GM12878 (cell line): ENCODE measurements at regions not wholly inside any gene's neighbourhood (a gene's known extent, or its start where the extent isn't known, plus 50 kb on each side); places are given as distances from the start of the nearest gene placed in this dataset.

Experiments used
- ATAC-seq: fragments of 200-7000 bp; cut with Tn5 transposase; 3 replicates; pipeline ENCODE4 v1.9.1; 2020; ENCODE audit warnings: mild to moderate bottlenecking, moderate library complexity
- BruUV-seq: library from RNA; stranded (reverse); fragments of 400-500 nt; replicated peaks from 2 replicates; lab custom pipeline; 2021; lab: Mats Ljungman, UMichigan
- CTCF ChIA-PET: fragments of 300-600 bp; sonication (Branson Sonifier 250); formaldehyde crosslinking; extraction: SDS; loops from one replicate; lab custom pipeline; 2021; ENCODE audit warnings: inconsistent platforms; lab: Yijun Ruan, JAX
- POLR2A ChIA-PET: fragments of 350-600 bp; formaldehyde crosslinking; extraction: SDS; loops from one replicate; lab custom pipeline; 2021; ENCODE audit warnings: inconsistent platforms; lab: Charles Lee
- RAD21 ChIA-PET: fragments of 300-600 bp; sonication (Branson Sonifier 250); formaldehyde crosslinking; loops from one replicate; lab custom pipeline; 2023; ENCODE audit warnings: antibody characterized with exemption; ENCODE audit not compliant: unreplicated experiment; lab: Charles Lee
- SMC1A ChIA-PET: fragments of 300-600 bp; sonication (Branson Sonifier 250); formaldehyde crosslinking; loops from one replicate; lab custom pipeline; 2023; ENCODE audit not compliant: unreplicated experiment, uncharacterized antibody; lab: Charles Lee
- DNase-seq: peaks from one replicate; pipeline ENCODE4 v3.0.0-alpha.2; 2011; ENCODE audit warnings: low read depth, low spot score
- FAIRE-seq: peaks from 3 replicates; lab custom pipeline; 2011; peaks lifted over from hg19 to GRCh38; lab: Jason Lieb, UNC
- H2AFZ ChIP-seq: 2 replicates; pipeline ENCODE4 v1.6.0; 2011; ENCODE audit warnings: low read depth, low read length, control low read depth; ENCODE audit not compliant: control insufficient read depth
- H3K27ac ChIP-seq: 2 replicates; pipeline ENCODE4 v1.5.1; 2011; ENCODE audit warnings: control low read depth; ENCODE audit not compliant: control insufficient read depth, insufficient read depth
- H3K27me3 ChIP-seq, 2 experiments: replicated peaks in 1 of 2; 2 replicates each; pipeline versions ENCODE4 v1.6.0 to v1.6.1; 2011; ENCODE audit warnings: low read length in 1 of 2; ENCODE audit not compliant: control insufficient read depth in 2 of 2, insufficient read depth in 2 of 2
- H3K36me3 ChIP-seq, 2 experiments: 2 replicates each; pipeline ENCODE4 v1.5.1; 2011; ENCODE audit warnings: low read length in 1 of 2; ENCODE audit not compliant: control insufficient read depth in 2 of 2, insufficient read depth in 2 of 2
- H3K4me1 ChIP-seq: 2 replicates; pipeline ENCODE4 v1.6.1; 2011; ENCODE audit warnings: mild to moderate bottlenecking, low read length, moderate library complexity, mixed read lengths; ENCODE audit not compliant: control insufficient read depth, insufficient read depth
- H3K4me2 ChIP-seq: 2 replicates; pipeline ENCODE4 v1.6.0; 2011; ENCODE audit warnings: control low read depth; ENCODE audit not compliant: control insufficient read depth, insufficient read depth
- H3K4me3 ChIP-seq: fragments of 200-600 bp; sonication (generic); 2 replicates; pipeline ENCODE4 v1.5.1; 2016
- H3K79me2 ChIP-seq: 2 replicates; pipeline ENCODE4 v1.6.0; 2011; ENCODE audit warnings: low read length; ENCODE audit not compliant: control insufficient read depth, insufficient read depth
- H3K9ac ChIP-seq: 2 replicates; pipeline ENCODE4 v1.8.0; 2011; ENCODE audit warnings: low read length, control low read depth, mixed read lengths; ENCODE audit not compliant: control insufficient read depth, insufficient read depth
- H3K9me3 ChIP-seq: replicated peaks from 3 replicates; pipeline ENCODE4 v1.5.1; 2011; ENCODE audit warnings: mild to moderate bottlenecking, low read length; ENCODE audit not compliant: control insufficient read depth, insufficient read depth
- H4K20me1 ChIP-seq: 2 replicates; pipeline ENCODE4 v1.6.0; 2011; ENCODE audit not compliant: control insufficient read depth, insufficient read depth
- BACH1 ChIP-seq: fragments of 450-650 bp; IDR thresholded peaks from 2 replicates; pipeline ENCODE4 v1.6.1; 2017; ENCODE audit warnings: mild to moderate bottlenecking, borderline replicate concordance
- BCL11A ChIP-seq: IDR thresholded peaks from 2 replicates; pipeline ENCODE4 v1.6.1; 2011; ENCODE audit warnings: low read depth, low read length
- CHD1 ChIP-seq: IDR thresholded peaks from 2 replicates; pipeline ENCODE4 v1.6.1; 2012; ENCODE audit warnings: low read depth, low read length, improper control_type of control experiment
- DPF2 ChIP-seq: fragments of 450-650 bp; IDR thresholded peaks from 2 replicates; pipeline ENCODE4 v1.6.1; 2017; ENCODE audit warnings: mild to moderate bottlenecking
- EGR1 ChIP-seq, 2 experiments: IDR thresholded peaks; 1 replicate in 1 of 2; 2 replicates in 1 of 2; pipeline ENCODE4 v1.6.1; 2011 to 2012; ENCODE audit warnings: low read depth in 2 of 2, low read length in 2 of 2, borderline replicate concordance in 1 of 2, mild to moderate bottlenecking in 1 of 2, moderate library complexity in 1 of 2
- HCFC1 ChIP-seq: fragments of 150-350 bp; IDR thresholded peaks from 2 replicates; pipeline ENCODE4 v1.6.1; 2014; ENCODE audit warnings: low read length
- HDAC2 ChIP-seq: fragments of 200-600 bp; sonication (generic); IDR thresholded peaks from 2 replicates; pipeline ENCODE4 v1.6.1; 2017
- JUND ChIP-seq: IDR thresholded peaks from 2 replicates; pipeline ENCODE4 v1.6.1; 2012; ENCODE audit warnings: low read depth, mild to moderate bottlenecking, low read length, improper control_type of control experiment, moderate library complexity
- KLF5 ChIP-seq: fragments of 450-650 bp; IDR thresholded peaks from 2 replicates; pipeline ENCODE4 v1.6.1; 2014; ENCODE audit warnings: mild to moderate bottlenecking; ENCODE audit not compliant: partially characterized antibody
- MTA3 ChIP-seq: IDR thresholded peaks from 2 replicates; pipeline ENCODE4 v1.6.1; 2012; ENCODE audit warnings: low read length, inconsistent platforms, borderline replicate concordance
- POLR2AphosphoS2 ChIP-seq: IDR thresholded peaks from 2 replicates; pipeline ENCODE4 v1.6.1; 2011; ENCODE audit warnings: low read depth, mild to moderate bottlenecking, low read length, improper control_type of control experiment, moderate library complexity
- SRF ChIP-seq, 2 experiments: IDR thresholded peaks; 2 replicates each; pipeline ENCODE4 v1.6.1; 2011; ENCODE audit warnings: low read depth in 2 of 2, low read length in 2 of 2, mild to moderate bottlenecking in 1 of 2, moderate library complexity in 1 of 2
- WGBS: methylation state at CpG from one replicate; pipeline ENCODE4 v1.1.6; 2016; ENCODE audit warnings: low lambda C conversion rate; ENCODE audit not compliant: insufficient replicate concordance, insufficient coverage; ENCODE audit errors: missing lambda C conversion rate; 5-methylcytosine and 5-hydroxymethylcytosine counted together
- in situ Hi-C: fragments of 300-500 bp; cut with MboI; formaldehyde crosslinking; loops from 9 replicates; pipeline ENCODE4 v1.14.3; 2018; ENCODE audit warnings: mixed read lengths
- intact Hi-C: fragments of 100-400 bp; cut with micrococcal nuclease; formaldehyde crosslinking; loops from one replicate; pipeline ENCODE4 v1.14.2; 2022; ENCODE audit not compliant: unreplicated experiment
- TF ChIP-seq, protein P1 (sequence below): fragments of 450-650 bp; conservative IDR thresholded peaks from 2 replicates; pipeline ENCODE4 v1.6.1; 2017; ENCODE audit warnings: mild to moderate bottlenecking, moderate library complexity
- TF ChIP-seq, protein P2 (sequence below): fragments of 450-650 bp; IDR thresholded peaks from 2 replicates; pipeline ENCODE4 v1.6.1; 2017; ENCODE audit warnings: mild to moderate bottlenecking, moderate library complexity
- TF ChIP-seq, protein P3 (sequence below): fragments of 450-650 bp; formaldehyde crosslinking; IDR thresholded peaks from 2 replicates; pipeline ENCODE4 v1.4.0; 2020; ENCODE audit warnings: mild to moderate bottlenecking, moderate library complexity

DNA sequence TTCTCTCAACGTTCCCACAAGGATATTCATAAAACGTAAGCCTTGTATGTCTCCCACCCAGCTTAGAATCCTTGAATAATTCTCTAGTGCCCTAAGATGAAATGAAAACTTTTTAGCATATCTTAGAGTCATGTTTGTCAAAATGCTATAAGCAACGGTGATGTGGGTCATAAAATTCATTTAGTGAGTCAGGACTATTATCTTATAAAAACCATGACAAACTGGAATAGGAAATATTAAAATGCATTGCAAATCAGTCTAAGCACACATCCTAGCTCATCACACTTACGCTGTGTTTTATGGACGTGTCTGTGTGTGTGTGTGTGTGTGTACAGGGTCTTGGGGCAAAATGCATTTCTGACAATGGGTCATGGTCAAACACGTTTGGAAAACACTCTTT lies 119.9 kb upstream of the ST6GAL2 start:
- WGBS, result 11% methylated on average over 6 of the region's 6 CpGs
- no peak for ATAC-seq
- RAD21 ChIA-PET, result interaction anchor here (0.6 kb wide), 1 partner anchor 146 kb away, joined by 4 read pairs; no protein-coding TSS in a partner anchor
- no peak for TF ChIP-seq DPF2
- TF ChIP-seq POLR2AphosphoS2, result no peak
- TF ChIP-seq, protein P1, sequence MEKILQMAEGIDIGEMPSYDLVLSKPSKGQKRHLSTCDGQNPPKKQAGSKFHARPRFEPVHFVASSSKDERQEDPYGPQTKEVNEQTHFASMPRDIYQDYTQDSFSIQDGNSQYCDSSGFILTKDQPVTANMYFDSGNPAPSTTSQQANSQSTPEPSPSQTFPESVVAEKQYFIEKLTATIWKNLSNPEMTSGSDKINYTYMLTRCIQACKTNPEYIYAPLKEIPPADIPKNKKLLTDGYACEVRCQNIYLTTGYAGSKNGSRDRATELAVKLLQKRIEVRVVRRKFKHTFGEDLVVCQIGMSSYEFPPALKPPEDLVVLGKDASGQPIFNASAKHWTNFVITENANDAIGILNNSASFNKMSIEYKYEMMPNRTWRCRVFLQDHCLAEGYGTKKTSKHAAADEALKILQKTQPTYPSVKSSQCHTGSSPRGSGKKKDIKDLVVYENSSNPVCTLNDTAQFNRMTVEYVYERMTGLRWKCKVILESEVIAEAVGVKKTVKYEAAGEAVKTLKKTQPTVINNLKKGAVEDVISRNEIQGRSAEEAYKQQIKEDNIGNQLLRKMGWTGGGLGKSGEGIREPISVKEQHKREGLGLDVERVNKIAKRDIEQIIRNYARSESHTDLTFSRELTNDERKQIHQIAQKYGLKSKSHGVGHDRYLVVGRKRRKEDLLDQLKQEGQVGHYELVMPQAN, result no peak
- TF ChIP-seq KLF5, result no peak
- no peak for TF ChIP-seq HCFC1
- TF ChIP-seq MTA3, result no peak
- TF ChIP-seq EGR1 (IDR thresholded peaks at IDR 0.05; ENCODE audit: borderline replicate concordance in 1 of 2, low read depth in 2 of 2, low read length in 2 of 2), result no peak
- TF ChIP-seq, protein P2, sequence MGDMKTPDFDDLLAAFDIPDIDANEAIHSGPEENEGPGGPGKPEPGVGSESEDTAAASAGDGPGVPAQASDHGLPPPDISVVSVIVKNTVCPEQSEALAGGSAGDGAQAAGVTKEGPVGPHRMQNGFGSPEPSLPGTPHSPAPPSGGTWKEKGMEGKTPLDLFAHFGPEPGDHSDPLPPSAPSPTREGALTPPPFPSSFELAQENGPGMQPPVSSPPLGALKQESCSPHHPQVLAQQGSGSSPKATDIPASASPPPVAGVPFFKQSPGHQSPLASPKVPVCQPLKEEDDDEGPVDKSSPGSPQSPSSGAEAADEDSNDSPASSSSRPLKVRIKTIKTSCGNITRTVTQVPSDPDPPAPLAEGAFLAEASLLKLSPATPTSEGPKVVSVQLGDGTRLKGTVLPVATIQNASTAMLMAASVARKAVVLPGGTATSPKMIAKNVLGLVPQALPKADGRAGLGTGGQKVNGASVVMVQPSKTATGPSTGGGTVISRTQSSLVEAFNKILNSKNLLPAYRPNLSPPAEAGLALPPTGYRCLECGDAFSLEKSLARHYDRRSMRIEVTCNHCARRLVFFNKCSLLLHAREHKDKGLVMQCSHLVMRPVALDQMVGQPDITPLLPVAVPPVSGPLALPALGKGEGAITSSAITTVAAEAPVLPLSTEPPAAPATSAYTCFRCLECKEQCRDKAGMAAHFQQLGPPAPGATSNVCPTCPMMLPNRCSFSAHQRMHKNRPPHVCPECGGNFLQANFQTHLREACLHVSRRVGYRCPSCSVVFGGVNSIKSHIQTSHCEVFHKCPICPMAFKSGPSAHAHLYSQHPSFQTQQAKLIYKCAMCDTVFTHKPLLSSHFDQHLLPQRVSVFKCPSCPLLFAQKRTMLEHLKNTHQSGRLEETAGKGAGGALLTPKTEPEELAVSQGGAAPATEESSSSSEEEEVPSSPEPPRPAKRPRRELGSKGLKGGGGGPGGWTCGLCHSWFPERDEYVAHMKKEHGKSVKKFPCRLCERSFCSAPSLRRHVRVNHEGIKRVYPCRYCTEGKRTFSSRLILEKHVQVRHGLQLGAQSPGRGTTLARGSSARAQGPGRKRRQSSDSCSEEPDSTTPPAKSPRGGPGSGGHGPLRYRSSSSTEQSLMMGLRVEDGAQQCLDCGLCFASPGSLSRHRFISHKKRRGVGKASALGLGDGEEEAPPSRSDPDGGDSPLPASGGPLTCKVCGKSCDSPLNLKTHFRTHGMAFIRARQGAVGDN, result no peak
- TF ChIP-seq, protein P3, sequence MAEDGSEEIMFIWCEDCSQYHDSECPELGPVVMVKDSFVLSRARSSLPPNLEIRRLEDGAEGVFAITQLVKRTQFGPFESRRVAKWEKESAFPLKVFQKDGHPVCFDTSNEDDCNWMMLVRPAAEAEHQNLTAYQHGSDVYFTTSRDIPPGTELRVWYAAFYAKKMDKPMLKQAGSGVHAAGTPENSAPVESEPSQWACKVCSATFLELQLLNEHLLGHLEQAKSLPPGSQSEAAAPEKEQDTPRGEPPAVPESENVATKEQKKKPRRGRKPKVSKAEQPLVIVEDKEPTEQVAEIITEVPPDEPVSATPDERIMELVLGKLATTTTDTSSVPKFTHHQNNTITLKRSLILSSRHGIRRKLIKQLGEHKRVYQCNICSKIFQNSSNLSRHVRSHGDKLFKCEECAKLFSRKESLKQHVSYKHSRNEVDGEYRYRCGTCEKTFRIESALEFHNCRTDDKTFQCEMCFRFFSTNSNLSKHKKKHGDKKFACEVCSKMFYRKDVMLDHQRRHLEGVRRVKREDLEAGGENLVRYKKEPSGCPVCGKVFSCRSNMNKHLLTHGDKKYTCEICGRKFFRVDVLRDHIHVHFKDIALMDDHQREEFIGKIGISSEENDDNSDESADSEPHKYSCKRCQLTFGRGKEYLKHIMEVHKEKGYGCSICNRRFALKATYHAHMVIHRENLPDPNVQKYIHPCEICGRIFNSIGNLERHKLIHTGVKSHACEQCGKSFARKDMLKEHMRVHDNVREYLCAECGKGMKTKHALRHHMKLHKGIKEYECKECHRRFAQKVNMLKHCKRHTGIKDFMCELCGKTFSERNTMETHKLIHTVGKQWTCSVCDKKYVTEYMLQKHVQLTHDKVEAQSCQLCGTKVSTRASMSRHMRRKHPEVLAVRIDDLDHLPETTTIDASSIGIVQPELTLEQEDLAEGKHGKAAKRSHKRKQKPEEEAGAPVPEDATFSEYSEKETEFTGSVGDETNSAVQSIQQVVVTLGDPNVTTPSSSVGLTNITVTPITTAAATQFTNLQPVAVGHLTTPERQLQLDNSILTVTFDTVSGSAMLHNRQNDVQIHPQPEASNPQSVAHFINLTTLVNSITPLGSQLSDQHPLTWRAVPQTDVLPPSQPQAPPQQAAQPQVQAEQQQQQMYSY (CRISPR knock-in tag), result no peak
- TF ChIP-seq BACH1, result no peak
- TF ChIP-seq CHD1, result no peak
- TF ChIP-seq SRF (IDR thresholded peaks at IDR 0.05; ENCODE audit: low read depth in 2 of 2, low read length in 2 of 2), result no peak
- no peak for TF ChIP-seq JUND
- TF ChIP-seq BCL11A, result no peak
- no peak for TF ChIP-seq HDAC2

More for the DNA sequence above, 119.9 kb upstream of the ST6GAL2 start:
- no peak overlapping the region for H3K4me2 ChIP-seq
- ChIA-PET SMC1A (no interaction called here), CTCF (no interaction called here), POLR2A (interaction anchor here (0.7 kb wide), 1 partner anchor 1908 kb away, joined by 3 read pairs; no protein-coding TSS in a partner anchor)
- H2AFZ ChIP-seq, result no peak overlapping the region
- H3K9ac ChIP-seq, result no peak overlapping the region
- BruUV-seq, result no TSS peak
- H3K4me3 ChIP-seq, result no peak overlapping the region
- no peak for FAIRE-seq
- no peaks in the 10 kb centered on the region for H3K27me3 ChIP-seq
- no peaks in the 10 kb centered on the region for H3K9me3 ChIP-seq
- no peaks in the 10 kb centered on the region for H4K20me1 ChIP-seq
- no peaks in the 10 kb centered on the region for H3K79me2 ChIP-seq
- in situ Hi-C loops, result no loop called here
- no peaks in the 10 kb centered on the region for H3K36me3 ChIP-seq
- H3K27ac ChIP-seq, result no peak overlapping the region
- DNase-seq, result no peak
- intact Hi-C loops, result no loop called here
- no peaks in the 10 kb centered on the region for H3K4me1 ChIP-seq
